ENCODE measurements at regions not wholly inside any gene's neighbourhood (a gene's known extent, or its start where the extent isn't known, plus 50 kb on each side); places are given as distances from the start of the nearest gene placed in this dataset.

- DNase-seq: no peak
- no peaks in the 10 kb centered on the region for H3F3A ChIP-seq (ENCODE audit: insufficient read depth, low read length)
- H3K27ac ChIP-seq (ENCODE audit: low read length): no peak overlapping the region
- H2AFZ ChIP-seq (ENCODE audit: low read length): no peak overlapping the region
- H3K27me3 ChIP-seq (replicated peaks; ENCODE audit: insufficient read depth, low read length): no peaks in the 10 kb centered on the region
- H3K9me3 ChIP-seq (replicated peaks; ENCODE audit: insufficient read depth, low read length): no peaks in the 10 kb centered on the region
- H3K36me3 ChIP-seq (replicated peaks; ENCODE audit: insufficient read depth, low read length): no peaks in the 10 kb centered on the region
- no peaks in the 10 kb centered on the region for H3K79me2 ChIP-seq (ENCODE audit: low read length)
- TF ChIP-seq EZH2phosphoT487 (IDR thresholded peaks at IDR 0.05; ENCODE audit: low read length) (no peak), EZH2 (optimal IDR thresholded peaks at IDR 0.05; ENCODE audit: low read depth, low read length) (no peak)
- TF ChIP-seq, protein P1, sequence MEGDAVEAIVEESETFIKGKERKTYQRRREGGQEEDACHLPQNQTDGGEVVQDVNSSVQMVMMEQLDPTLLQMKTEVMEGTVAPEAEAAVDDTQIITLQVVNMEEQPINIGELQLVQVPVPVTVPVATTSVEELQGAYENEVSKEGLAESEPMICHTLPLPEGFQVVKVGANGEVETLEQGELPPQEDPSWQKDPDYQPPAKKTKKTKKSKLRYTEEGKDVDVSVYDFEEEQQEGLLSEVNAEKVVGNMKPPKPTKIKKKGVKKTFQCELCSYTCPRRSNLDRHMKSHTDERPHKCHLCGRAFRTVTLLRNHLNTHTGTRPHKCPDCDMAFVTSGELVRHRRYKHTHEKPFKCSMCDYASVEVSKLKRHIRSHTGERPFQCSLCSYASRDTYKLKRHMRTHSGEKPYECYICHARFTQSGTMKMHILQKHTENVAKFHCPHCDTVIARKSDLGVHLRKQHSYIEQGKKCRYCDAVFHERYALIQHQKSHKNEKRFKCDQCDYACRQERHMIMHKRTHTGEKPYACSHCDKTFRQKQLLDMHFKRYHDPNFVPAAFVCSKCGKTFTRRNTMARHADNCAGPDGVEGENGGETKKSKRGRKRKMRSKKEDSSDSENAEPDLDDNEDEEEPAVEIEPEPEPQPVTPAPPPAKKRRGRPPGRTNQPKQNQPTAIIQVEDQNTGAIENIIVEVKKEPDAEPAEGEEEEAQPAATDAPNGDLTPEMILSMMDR (IDR thresholded peaks at IDR 0.05; ENCODE audit: low read length): no peak
- no peak overlapping the region for H3K4me2 ChIP-seq (ENCODE audit: low read depth, low read length)
- no peak overlapping the region for H3K4me3 ChIP-seq (ENCODE audit: low read length)
- no peaks in the 10 kb centered on the region for H3K9me2 ChIP-seq (replicated peaks; ENCODE audit: insufficient read depth, low read length)
- no peak overlapping the region for H3K9ac ChIP-seq (ENCODE audit: low read length)
- H3K4me1 ChIP-seq (ENCODE audit: low read length): 0 out of 2 replicates have a peak, but pooled peaks cover 7% of the 10 kb centered on the region
- no peaks in the 10 kb centered on the region for H4K20me1 ChIP-seq (ENCODE audit: insufficient read depth, low read length)
Observed at GRCh38 chr3:24684506-24685023, 189.9 kb upstream of the THRB start.

DNA sequence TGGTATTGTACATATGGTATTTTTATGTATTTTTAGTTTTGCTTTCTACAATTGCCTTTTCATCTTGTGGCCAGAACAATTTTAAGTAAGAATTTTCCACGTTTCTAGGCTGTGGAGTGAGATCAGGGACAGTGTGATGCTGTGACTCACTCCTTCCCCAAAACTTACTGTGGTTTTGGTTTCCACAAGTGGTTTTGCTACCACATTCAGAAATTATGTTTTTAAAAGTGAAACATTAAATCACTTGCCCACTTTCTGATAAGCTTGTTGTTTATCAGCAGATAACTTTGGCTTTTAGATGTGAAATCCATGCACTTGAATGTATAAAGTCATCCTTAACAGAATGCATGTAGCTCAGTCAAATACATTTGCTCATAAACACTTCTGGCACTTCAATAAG, 192.2 kb upstream of the THRB start:
- Histone ChIP-seq H3F3A (ENCODE audit: insufficient read depth, low read length) (no peaks in the 10 kb centered on the region), H3K79me2 (ENCODE audit: low read length) (no peaks in the 10 kb centered on the region), H3K4me2 (ENCODE audit: low read depth, low read length) (no peak overlapping the region), H2AFZ (ENCODE audit: low read length) (no peak overlapping the region), H3K9me3 (replicated peaks; ENCODE audit: insufficient read depth, low read length) (no peaks in the 10 kb centered on the region), H3K9ac (ENCODE audit: low read length) (no peak overlapping the region), H3K4me3 (ENCODE audit: low read length) (no peak overlapping the region), H3K9me2 (replicated peaks; ENCODE audit: insufficient read depth, low read length) (no peaks in the 10 kb centered on the region), H4K20me1 (ENCODE audit: insufficient read depth, low read length) (no peaks in the 10 kb centered on the region), H3K27me3 (replicated peaks; ENCODE audit: insufficient read depth, low read length) (no peaks in the 10 kb centered on the region), H3K36me3 (replicated peaks; ENCODE audit: insufficient read depth, low read length) (no peaks in the 10 kb centered on the region), H3K27ac (ENCODE audit: low read length) (no peak overlapping the region), H3K4me1 (ENCODE audit: low read length) (0 out of 2 replicates have a peak, but pooled peaks cover 7% of the 10 kb centered on the region)
- TF ChIP-seq EZH2phosphoT487 (IDR thresholded peaks at IDR 0.05; ENCODE audit: low read length) (no peak), EZH2 (optimal IDR thresholded peaks at IDR 0.05; ENCODE audit: low read depth, low read length) (no peak)
- TF ChIP-seq, protein P1 (IDR thresholded peaks at IDR 0.05; ENCODE audit: low read length): no peak
- peak; percentile 26 for DNase-seq

DNA sequence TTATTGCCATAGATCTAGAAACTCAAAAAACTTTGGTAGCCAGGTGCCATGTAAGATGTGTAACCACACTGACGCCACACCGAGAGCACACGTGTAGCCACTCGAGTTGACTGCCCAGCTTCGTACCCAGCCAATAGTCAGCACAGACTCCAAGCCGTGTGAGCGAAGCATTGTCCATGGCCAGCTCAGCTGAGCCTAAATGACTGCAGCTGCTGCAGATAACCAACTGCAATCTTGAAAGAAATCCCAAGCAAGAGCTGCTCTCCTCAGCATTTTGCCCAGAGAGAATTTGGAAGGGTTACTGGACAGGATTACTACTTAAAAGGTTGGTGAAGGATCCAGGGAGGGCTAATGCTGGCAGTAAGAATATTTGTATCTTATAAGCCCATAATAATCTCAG, 193.0 kb upstream of the THRB start:
- DNase-seq: no peak
- H3K27me3 ChIP-seq (replicated peaks; ENCODE audit: insufficient read depth, low read length): no peaks in the 10 kb centered on the region
- H3K79me2 ChIP-seq (ENCODE audit: low read length): no peaks in the 10 kb centered on the region
- H3K27ac ChIP-seq (ENCODE audit: low read length): no peak overlapping the region
- no peaks in the 10 kb centered on the region for H3F3A ChIP-seq (ENCODE audit: insufficient read depth, low read length)
- no peaks in the 10 kb centered on the region for H4K20me1 ChIP-seq (ENCODE audit: insufficient read depth, low read length)
- H2AFZ ChIP-seq (ENCODE audit: low read length): no peak overlapping the region
- H3K9me3 ChIP-seq (replicated peaks; ENCODE audit: insufficient read depth, low read length): no peaks in the 10 kb centered on the region
- H3K9ac ChIP-seq (ENCODE audit: low read length): no peak overlapping the region
- no peak for TF ChIP-seq EZH2 (optimal IDR thresholded peaks at IDR 0.05; ENCODE audit: low read depth, low read length)
- TF ChIP-seq EZH2phosphoT487 (IDR thresholded peaks at IDR 0.05; ENCODE audit: low read length): no peak
- TF ChIP-seq, protein P1 (IDR thresholded peaks at IDR 0.05; ENCODE audit: low read length): no peak
- 0 out of 2 replicates have a peak, but pooled peaks cover 7% of the 10 kb centered on the region for H3K4me1 ChIP-seq (ENCODE audit: low read length)
- H3K4me2 ChIP-seq (ENCODE audit: low read depth, low read length): no peak overlapping the region
- H3K36me3 ChIP-seq (replicated peaks; ENCODE audit: insufficient read depth, low read length): no peaks in the 10 kb centered on the region
- no peak overlapping the region for H3K4me3 ChIP-seq (ENCODE audit: low read length)
- H3K9me2 ChIP-seq (replicated peaks; ENCODE audit: insufficient read depth, low read length): no peaks in the 10 kb centered on the region
